ENCODE measurements at regions not wholly inside any gene's neighbourhood (a gene's known extent, or its start where the extent isn't known, plus 50 kb on each side); places are given as distances from the start of the nearest gene placed in this dataset.

DNA sequence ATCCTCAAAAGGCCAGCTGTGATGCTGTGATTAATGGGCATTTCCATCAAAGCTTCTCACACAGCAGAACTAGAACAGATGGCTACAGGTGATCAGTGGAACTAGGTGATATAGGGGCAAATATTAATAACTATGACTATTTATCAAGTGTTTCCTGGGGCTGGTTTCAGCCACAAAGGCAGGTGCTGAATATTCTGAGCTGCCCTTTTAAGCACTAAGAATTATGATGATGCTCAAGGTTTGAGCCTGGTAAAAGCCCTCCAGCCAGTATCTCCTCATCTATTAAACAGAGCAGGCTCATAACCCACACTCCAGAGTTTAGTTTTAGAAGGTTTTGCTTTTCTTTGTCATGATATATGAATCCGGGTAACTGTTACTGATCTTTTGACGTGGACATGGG is 129.5 kb upstream of the ACP3 start:
- DNase-seq (ENCODE audit: low spot score) = no peak

DNA sequence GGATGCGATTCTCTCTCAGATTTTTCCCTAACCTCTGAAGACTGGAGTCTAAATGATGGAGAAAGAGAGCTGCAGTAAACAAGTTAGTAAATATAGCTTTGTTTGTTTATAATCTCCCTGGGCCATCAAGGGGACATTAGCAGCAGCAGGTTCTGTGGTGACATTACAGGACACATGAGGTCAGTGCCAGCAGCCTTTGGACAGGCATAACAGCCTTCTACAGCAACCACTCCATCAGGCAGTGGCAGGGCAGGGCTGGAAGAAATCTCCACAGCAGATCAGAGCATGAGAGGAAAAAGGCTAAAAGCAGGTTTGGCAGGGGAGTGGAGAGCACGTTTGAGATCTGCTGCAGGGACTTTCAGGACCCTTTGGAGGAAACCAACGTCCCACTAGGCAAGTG is 127.6 kb upstream of the ACP3 start:
- DNase-seq (ENCODE audit: low spot score) = no peak

DNA sequence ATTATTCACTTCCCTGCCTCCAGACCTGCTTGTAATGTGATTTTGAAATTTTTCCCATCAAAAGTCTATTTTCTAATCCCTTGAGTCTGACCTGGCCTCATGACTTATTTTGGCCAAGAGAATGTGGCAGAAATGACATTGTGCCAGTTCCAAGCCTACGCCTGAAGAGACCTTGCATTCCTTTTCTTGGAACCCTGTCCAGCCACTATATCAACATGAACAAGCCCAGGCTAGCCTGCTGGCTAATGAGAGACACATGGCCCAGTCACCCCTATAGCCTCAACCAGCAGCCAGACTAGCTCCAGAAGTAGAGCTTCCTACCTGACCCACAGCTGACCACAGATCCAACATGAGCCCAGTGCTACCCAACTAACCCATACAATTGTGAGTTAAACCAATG is 121.1 kb upstream of the ACP3 start:
- DNase-seq (ENCODE audit: low spot score) = no peak

DNA sequence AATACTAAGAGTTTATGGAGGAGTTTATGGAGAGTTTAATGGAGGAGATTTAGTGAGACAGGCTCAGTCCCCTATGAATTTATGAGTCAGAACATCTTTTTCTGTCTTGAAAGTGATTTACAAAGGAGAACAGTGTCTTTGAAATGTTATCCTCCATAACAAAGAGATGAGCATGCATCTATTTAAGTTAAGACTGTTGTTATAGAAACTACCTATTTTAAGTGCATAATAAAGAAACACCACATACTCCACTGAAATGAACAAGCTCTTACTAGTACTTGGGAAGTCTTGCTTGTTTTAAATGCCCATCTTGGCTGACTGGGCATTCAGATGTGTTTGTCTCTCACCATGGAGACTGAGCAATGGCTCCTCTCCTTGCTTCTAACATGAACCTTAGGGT is 118.7 kb upstream of the ACP3 start:
- DNase-seq (ENCODE audit: low spot score) = no peak

DNA sequence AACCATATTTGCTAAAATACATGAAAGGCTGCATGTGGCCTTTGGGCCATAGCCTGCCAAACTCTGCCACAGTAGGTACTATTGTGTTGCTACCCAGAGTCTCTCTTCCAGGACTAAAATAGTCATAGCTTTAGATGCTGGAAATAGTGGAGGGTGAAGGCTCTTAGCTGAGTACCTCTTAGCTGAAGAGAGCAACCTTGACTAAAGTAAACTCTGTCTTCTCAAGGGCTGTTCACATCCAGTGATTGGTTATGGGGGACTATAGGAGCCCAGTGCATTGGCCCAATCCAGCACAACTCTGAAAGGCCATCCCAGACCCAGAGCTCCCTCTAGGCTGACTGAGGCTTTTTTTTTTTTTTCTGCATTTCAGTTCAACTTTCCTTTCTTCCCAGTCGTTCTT is 117.8 kb upstream of the ACP3 start:
- DNase-seq (ENCODE audit: low spot score) = no peak

DNA sequence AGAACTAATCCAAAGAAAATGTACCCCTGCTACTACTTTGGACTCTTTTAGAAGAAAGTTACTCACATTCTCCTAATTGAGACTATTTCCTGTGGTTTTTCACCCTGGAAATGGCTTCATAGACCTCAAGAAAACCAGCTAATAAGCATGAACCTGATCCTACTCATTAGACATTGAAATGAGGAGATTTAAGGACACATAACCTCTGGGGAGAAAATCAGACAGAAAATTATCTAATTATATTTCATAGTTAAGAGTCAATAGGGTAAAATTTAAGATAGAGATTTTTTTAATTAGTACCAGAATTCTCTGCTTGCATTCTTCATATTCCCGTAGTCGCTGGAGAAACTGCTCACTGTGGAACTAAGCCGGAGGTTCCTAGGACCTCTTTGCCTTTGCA is 114.6 kb upstream of the ACP3 start:
- DNase-seq (ENCODE audit: low spot score) = no peak

DNA sequence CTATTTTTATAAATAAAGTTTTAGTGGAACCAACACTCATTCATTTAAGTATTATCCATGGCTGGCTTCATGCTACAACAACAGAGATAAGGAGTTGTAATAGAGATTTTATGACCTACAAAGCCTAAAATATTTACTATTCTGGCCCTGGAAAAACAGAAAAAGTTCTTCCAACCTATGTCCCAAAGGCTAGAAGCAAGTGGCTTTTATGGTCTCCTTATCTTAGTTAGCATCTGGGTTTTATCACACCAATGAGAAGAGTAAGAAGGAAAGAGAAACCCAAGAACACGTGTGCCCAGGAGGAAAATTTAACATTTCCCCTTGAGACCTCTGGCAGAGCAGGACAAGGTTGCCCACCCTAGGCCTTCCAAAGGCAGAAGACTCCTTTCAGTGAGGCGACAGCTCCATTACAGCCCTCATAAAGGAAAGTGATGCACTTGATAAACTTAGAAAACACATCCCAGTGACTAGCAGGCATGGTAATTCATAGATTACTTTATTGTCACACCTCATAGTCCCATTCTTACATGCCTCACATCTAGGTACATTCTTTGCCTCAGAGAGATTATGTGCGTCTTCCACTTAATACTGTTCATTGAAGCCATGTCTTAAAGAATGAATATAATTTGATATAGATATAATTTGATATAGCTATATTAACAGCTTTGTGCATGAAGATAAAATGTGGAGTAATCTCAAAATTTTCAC is 113.2 kb upstream of the ACP3 start:
- DNase-seq (ENCODE audit: low spot score) = no peak

DNA sequence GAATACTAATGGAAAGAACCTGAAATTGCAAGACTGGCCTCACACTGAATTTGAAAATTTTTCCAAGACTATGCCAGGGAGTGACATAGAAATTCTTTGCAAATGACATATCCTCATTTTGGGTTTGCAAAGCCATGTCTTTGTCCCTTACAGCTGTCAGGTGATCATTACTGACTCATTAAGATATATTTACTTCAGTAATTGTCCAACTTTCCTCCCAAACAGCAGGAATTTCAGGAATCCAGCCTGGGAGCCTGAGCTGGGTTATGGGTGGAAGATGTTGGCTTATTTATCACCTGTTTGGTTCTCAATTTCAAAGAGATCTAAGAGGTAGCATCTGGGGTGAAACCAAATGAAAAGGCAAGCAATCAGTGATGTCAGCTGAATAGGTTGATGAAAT is 111.6 kb upstream of the ACP3 start:
- DNase-seq (ENCODE audit: low spot score) = no peak

DNA sequence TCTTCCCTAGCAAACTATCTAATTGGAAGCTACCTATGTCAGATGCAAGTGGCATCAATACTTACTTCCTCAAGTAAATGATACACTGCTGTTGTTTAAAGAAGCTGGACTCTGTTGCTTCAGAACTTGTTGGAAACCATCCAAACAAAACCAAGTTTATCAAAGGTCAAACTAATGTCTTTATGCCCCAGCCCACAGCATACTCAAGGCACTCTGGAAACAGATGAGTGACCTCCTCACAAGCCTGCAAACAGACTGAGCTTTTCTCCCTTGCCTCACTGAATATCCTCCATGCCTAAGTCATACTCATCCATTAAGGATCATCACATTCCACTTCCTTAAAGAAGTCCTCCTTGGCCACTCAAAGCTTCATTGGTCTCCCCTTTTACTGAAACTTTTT is 107.4 kb upstream of the ACP3 start:
- no peak for DNase-seq (ENCODE audit: low spot score)

DNA sequence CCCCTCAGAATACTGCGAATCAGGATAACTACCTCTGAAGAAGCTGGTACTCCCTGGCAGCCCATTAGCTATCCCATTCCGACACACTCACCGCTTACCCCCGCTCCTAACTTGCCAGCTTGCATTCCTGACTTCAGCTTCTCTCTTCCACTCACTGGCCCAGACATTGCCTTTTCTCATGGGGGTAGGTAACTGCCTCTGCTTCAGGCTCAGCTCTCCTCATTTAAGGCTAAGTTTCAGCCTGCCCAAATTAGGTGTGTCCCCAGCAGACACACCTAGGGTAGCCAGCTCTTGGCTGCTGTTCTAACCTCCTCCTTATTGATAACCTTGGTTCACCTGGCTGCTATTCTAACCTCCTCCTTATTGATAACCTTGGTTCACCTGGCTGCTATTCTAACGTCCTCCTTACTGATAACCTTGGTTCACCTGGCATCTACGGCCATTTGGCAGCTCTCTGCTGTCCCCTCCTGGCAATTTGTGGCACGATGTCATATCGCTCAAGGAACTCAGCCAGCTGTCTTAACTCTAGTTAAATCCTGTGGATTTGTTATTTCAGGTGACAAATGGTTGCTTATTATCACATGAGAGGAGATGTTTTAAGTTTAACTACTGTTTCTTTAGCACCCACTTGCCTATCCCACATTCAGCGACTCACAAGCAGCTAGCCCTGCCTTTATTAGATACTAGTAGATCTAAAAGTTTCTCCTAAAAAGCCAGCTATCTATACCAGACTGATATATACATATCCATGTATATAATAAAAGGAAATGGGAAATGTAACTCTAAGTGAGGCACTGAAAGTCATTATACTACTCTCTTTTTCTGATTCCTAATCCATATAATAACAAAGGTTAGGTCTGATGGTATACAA is 106.5 kb upstream of the ACP3 start:
- DNase-seq (ENCODE audit: low spot score) = peak; percentile 30

DNA sequence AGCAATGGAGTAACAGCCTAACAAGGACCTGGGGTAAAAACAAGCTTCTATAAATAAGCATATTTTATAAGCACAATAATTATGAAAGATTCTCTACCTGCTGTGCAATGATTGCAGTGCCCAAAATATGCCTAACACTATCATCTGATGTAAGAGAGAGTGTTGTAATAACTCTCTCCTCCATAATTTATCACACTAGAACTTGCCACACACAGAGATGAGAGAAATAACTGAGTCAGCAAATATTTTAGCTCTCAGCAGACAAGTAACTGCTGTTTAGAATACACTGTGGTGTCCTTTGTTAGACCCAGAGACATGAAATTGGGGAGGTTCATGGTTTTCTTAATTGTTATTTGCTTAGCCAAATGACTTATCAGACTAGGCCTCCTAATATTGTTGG is 105.3 kb upstream of the ACP3 start:
- DNase-seq (ENCODE audit: low spot score) = no peak

DNA sequence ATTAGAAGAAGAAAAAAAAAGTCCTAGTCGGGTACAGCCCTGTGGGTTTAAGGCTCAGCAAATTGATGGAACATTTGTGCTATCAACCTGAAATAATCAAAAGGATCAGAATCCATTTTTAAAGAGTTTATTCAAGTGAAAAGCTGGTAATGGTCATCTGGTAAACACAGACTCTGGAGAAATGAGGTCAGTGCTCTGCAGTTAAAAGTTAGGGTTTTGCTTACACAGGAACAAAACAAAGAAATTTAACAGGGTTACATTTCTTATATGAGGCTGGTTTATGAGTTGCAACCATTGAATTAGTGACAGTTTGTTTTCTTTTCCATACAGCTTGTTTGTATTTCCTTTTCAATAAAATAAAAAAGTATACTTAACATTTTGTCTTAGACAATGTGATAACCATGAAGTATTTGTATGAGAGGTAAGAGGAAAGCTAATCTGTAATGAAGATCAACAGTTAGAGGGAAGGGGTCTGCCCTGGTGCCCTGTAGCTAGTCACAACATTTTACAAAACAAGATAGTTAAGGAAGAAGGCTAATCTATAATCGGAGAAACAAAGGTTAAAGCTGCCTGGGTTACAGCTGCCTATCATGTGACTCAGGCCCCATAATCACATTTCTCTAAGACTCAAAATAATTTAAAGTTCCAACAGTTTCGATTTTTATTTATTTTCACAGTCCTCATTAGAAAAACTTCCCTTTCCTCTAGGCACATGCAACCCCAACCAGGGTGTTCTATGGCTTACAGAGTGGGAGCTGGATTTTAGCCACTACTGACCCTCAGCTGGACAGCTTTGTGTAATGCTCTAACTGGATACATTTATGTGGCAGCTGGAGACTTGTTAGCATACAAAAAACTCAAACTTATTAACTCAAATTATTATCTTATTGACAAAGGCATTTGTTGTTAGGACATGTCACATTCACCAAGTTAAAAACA is 98.1 kb upstream of the ACP3 start:
- DNase-seq (ENCODE audit: low spot score) = no peak

DNA sequence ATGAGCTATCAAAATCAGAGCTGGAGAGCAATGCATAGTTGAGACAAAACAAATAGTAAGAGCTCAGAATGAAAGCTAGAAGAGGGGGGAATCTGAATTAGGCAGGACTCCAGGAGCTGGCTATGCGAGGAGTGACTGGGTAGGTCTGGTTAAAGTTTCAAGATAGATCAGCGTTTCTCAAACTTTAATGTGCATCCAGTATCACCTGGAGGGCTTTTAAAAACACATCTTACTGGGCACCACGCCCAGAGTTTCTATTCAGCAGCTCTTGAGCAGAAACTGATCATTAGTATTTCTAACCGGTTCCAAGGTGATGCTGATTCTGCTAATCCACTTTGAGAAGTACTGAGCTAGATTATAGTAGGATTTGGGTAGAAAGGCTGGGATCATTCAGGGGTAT is 96.2 kb upstream of the ACP3 start:
- DNase-seq (ENCODE audit: low spot score) = no peak

DNA sequence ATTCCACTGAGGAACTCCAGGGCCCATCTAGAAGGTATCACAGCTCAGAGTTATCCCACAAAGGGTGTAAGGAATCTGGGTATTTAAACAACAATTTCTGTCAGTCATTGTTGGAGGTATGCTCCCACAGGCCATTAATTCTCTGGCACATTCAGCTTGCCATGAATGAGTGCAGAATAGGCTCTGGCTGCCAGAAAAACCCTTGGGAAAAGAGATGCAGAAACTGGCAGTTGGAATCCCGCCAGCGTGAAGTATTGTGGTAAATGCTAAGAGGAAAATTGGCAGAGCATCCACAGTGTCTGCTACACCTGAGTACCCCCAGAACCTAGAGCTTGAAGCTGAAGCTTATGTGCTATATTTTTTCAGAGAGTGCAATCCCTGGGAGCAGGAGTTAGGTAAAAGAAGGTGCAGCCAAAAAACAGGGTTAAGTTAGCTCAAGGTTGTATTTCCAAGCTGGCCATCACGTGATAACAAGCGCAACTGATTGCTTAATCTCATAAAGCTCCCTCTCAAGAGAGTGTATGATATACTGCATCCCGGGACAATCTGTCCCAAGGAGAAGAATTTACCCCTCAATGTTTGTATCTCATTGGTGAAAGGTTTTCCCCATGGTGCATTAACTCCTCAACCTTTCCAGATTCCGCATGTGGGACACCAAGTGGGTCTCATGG is 94.2 kb upstream of the ACP3 start:
- no peak for DNase-seq (ENCODE audit: low spot score)

DNA sequence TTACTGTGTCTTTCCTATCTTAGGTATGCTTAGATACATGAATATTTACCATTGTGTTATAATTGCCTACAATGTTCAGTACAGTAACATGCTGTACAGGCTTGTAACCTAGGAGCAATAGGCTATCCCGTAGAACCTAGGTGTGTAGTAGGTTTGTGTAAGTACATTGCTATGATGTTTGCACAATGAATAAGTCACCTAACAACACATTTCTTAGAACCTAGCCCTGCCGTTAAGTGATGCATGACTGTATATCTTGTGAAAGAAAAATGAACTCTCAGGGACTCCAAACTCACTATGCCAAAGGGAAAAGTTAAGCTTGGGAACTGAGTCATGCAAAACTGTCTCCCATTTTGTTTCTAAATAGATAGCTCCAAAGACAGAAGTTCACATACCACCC is 91.5 kb upstream of the ACP3 start:
- DNase-seq (ENCODE audit: low spot score) = no peak

DNA sequence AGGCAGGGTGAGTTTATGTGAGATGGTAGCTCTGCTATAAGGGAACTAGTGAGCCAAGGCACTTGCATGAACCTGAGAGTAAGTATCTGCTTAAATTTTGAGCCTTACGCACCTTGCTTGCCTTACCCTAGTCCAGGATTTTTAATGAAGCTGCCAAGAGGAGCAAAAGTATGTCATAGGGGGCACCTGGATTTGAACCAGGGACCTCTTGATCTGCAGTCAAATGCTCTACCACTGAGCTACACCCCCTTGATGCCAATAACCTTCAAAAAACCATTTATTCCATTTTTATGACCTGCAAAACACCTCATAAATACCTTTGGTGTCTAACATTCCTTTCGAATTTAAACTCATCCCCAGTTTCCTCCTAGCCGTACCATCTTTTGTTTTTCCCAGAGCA is 88.3 kb upstream of the ACP3 start:
- no peak for DNase-seq (ENCODE audit: low spot score)

DNA sequence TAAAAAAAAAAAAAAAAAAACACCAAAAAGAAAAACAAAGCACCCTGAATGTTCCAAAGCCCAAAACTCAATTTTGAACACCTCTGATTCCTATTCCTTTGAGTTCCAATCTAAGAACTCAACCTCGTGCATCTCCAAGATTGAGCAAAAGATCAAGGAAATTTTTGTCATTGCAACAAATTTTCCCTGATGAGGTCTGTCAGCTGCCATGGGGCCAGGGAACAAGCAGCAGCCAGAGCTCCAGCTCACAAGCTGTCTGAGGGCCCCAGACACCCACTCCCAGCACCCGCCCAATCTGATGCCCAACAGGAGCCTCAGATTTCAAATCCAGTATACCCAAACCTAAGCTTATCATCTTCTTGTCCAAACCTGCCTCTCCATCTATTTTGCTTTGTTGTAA is 87.6 kb upstream of the ACP3 start:
- DNase-seq (ENCODE audit: low spot score) = no peak

DNA sequence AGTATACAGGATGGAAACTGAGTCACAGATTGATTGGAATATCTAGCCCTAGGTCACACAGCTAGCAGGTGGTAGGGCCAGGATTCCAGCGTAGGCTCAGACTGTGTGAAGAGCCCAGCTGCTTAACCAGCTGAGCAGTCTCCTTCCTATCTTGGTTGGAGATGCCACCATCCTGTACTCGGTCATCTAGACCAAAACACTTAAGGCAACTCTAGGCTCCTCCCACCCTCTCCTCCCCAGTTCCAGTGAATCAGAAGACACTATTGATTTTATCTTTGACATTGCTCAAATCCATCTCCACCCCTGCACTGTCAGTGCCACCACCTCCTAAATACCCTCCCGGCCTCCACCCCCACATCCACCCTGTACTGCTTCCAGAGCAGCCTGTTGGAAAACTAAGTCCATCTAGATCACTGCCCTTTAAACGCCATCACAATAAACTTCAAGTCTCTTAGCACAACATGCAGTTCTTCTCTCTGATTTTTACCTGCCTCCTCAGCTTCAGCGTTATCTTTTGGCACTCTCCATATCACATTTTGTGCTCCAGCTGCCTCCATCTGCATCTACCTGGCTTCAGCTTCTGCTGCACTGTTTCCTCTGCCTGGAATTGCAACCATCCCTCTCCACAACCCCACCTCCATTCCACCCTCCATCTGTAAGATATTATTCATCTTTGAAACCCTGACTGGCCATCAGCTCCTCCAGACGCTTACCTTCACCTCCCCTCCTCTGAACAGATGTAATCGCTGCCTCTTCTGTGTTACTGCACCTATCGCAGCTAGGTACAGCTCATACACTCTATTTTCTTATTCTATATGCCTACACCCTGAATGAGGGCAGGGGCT is 86.8 kb upstream of the ACP3 start:
- DNase-seq (ENCODE audit: low spot score) = no peak

DNA sequence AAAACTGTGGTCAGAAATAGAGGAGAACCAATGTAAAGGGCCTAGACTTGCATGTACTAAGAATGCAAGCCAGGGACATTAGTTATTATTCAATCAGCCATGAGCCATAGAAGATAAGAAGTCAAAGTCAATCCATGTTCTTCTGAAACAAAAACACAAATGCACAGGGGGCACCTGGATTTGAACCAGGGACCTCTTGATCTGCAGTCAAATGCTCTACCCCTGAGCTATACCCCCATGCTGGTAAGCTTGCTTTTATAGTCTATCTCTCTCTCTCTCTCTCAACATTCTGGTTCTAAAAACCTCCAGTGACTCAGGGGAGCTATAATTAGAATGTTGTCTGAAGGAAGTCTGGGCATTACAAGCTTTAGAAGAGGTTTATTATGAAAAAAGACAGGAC is 85.6 kb upstream of the ACP3 start:
- DNase-seq (ENCODE audit: low spot score) = peak; percentile 20

DNA sequence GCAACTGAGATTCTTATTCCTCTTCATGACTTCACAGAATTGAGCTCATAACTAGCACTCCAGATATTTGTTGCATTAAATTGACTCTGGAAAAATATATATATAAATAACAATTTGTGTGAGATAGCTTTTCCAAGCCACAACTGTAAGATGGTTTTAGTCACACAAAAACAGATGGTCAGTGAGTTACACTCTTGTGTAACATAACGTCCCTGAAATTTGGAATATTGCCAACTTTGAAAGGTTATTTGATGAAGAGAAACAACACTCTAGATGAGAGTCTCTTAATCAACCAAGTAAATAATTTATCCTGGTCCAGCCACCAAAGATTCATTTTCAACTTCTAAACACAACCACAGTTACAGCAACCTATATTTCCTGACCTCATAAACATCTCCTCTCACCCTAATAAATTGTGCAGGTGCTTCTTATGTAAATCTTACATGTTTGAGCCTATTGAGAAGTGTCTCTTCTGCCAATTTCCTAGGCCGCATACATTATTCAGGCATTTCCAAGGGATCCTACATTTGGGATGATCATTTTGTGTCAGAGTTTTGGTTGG is 84.9 kb upstream of the ACP3 start:
- no peak for DNase-seq (ENCODE audit: low spot score)
